Gastrocnemius medialis (tissue), 4 donors: ENCODE measurements at regions not wholly inside any gene's neighbourhood (a gene's known extent, or its start where the extent isn't known, plus 50 kb on each side); places are given as distances from the start of the nearest gene placed in this dataset.

Experiments used
- ATAC-seq, 2 donors: fragments of 150-250 bp; one replicate each; pipeline ENCODE4 v1.9.1; 2016
- DNase-seq, 2 donors: peaks; one replicate each; pipeline ENCODE4 v3.0.0-alpha.2; 2019
- H3K27ac ChIP-seq, 4 donors: fragments of 200-600 bp; sonication (generic); 1 replicate in 1 of 4; 2 replicates in 3 of 4; pipeline ENCODE4 v1.5.1; 2016 to 2018; ENCODE audit warnings: mild to moderate bottlenecking in 2 of 4, moderate library complexity in 1 of 4
- H3K27me3 ChIP-seq, 3 donors: fragments of 200-600 bp; sonication (generic) in 2 of 3; 1 replicate in 1 of 3; 2 replicates in 2 of 3; pipeline versions ENCODE4 v1.5.1 to v1.6.0; 2016 to 2019; ENCODE audit warnings: mild to moderate bottlenecking in 1 of 3, moderate library complexity in 1 of 3
- H3K36me3 ChIP-seq, 2 donors: fragments of 200-600 bp; sonication (generic) in 1 of 2; one replicate each; pipeline ENCODE4 v1.5.1; 2017 to 2018
- H3K4me1 ChIP-seq, 2 donors: fragments of 200-600 bp; sonication (generic) in 1 of 2; one replicate each; pipeline ENCODE4 v1.5.1; 2016 to 2017; ENCODE audit warnings: mild to moderate bottlenecking in 2 of 2
- H3K4me3 ChIP-seq, 4 donors: fragments of 200-600 bp; sonication (generic) in 3 of 4; 1 replicate in 1 of 4; 2 replicates in 3 of 4; pipeline ENCODE4 v1.5.1; 2016 to 2019; ENCODE audit warnings: mild to moderate bottlenecking in 2 of 4
- H3K9me3 ChIP-seq, 3 donors: fragments of 200-600 bp; sonication (generic) in 2 of 3; 1 replicate in 1 of 3; 2 replicates in 2 of 3; pipeline ENCODE4 v1.5.1; 2016 to 2019
- POLR2A ChIP-seq, 2 donors: fragments of 450-650 bp; IDR thresholded peaks; one replicate each; pipeline ENCODE4 v1.6.1; 2017; ENCODE audit warnings: antibody characterized with exemption in 2 of 2, mild to moderate bottlenecking in 2 of 2, moderate library complexity in 2 of 2
- in situ Hi-C, 4 donors: fragments of 200-750 bp; cut with MboI; loops; one replicate each; pipeline versions ENCODE4 v1.15.0 to v1.8.0; 2017; ENCODE audit warnings: low sequenced_read_pairs in 4 of 4
- intact Hi-C: fragments of 100-400 bp; cut with DNase I; formaldehyde crosslinking; loops from one replicate; pipeline ENCODE4 v1.15.1; 2023; ENCODE audit warnings: low total_unique reads
- TF ChIP-seq, protein P1 (sequence below), 5 experiments: fragments of 450-650 bp in 3 of 5; fragments of 200-600 bp in 2 of 5; sonication (generic) in 2 of 5; IDR thresholded peaks in 4 of 5; conservative IDR thresholded peaks in 1 of 5; 1 replicate in 4 of 5; 2 replicates in 1 of 5; pipeline ENCODE4 v1.5.1; 2016 to 2019; ENCODE audit warnings: antibody characterized with exemption in 5 of 5, mild to moderate bottlenecking in 3 of 5, moderate library complexity in 3 of 5

DNA sequence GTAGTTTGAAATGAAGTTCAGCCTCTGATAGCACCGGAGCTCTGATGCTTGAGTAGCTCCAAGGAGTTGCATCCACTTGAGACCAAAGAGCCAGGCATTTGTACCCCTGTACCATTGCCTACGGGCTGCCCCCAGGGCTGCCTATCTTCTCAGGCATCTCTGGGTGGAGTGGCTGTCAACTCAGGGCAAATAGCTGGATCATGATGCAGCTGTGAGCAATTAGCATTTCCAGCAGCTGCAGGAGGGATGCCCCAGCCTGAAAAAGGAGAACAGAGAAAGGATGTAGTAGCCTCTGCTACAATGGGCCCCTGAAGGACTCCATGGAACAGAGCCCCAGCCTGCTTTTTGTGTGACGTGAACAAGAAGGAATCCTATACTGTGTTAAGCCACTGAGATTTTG is 492.6 kb downstream of the BCOR start:
- intact Hi-C loops (no loop called here), in situ Hi-C loops (no loop called here)
- DNase-seq (no peak), ATAC-seq (no peak)
- Histone ChIP-seq H3K9me3 (no peaks in the 10 kb centered on the region), H3K27me3 (no peaks in the 10 kb centered on the region), H3K4me3 (no peak overlapping the region), H3K27ac (no peak overlapping the region), H3K36me3 (no peaks in the 10 kb centered on the region), H3K4me1 (no peaks in the 10 kb centered on the region)
- TF ChIP-seq, protein P1, sequence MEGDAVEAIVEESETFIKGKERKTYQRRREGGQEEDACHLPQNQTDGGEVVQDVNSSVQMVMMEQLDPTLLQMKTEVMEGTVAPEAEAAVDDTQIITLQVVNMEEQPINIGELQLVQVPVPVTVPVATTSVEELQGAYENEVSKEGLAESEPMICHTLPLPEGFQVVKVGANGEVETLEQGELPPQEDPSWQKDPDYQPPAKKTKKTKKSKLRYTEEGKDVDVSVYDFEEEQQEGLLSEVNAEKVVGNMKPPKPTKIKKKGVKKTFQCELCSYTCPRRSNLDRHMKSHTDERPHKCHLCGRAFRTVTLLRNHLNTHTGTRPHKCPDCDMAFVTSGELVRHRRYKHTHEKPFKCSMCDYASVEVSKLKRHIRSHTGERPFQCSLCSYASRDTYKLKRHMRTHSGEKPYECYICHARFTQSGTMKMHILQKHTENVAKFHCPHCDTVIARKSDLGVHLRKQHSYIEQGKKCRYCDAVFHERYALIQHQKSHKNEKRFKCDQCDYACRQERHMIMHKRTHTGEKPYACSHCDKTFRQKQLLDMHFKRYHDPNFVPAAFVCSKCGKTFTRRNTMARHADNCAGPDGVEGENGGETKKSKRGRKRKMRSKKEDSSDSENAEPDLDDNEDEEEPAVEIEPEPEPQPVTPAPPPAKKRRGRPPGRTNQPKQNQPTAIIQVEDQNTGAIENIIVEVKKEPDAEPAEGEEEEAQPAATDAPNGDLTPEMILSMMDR (IDR thresholded peaks at IDR 0.05 in 4 of 5, conservative IDR thresholded peaks at IDR 0.05 in 1 of 5), result no peak
- no peak for TF ChIP-seq POLR2A (IDR thresholded peaks at IDR 0.05)

DNA sequence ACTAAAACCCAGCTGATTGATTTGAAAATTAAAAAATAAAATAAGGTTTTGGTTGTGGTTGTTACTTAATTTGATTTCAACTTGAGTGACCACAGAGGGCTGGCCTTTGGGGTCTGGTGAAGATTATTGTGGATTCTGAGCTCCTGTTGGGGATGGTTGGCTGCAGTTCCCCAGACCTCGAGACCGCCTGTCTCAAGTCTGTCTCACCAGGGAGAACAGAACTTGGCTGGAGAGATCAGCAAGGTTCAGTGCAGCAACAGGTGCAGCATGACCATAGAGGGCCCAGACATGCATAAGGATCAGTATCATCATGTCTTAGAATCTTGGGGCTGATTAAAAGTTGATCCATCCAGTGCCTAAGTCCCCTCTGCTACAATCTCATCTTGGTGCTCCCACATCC is 491.9 kb downstream of the BCOR start:
- no peaks in the 10 kb centered on the region for H3K36me3 ChIP-seq
- no peaks in the 10 kb centered on the region for H3K9me3 ChIP-seq
- in situ Hi-C loops (no loop called here), intact Hi-C loops (no loop called here)
- H3K4me3 ChIP-seq, result no peak overlapping the region
- H3K27me3 ChIP-seq, result no peaks in the 10 kb centered on the region
- H3K27ac ChIP-seq, result no peak overlapping the region
- TF ChIP-seq POLR2A (IDR thresholded peaks at IDR 0.05), result no peak
- TF ChIP-seq, protein P1 (IDR thresholded peaks at IDR 0.05 in 4 of 5, conservative IDR thresholded peaks at IDR 0.05 in 1 of 5), result no peak
- no peaks in the 10 kb centered on the region for H3K4me1 ChIP-seq
- ATAC-seq, result no peak
- DNase-seq, result no peak

DNA sequence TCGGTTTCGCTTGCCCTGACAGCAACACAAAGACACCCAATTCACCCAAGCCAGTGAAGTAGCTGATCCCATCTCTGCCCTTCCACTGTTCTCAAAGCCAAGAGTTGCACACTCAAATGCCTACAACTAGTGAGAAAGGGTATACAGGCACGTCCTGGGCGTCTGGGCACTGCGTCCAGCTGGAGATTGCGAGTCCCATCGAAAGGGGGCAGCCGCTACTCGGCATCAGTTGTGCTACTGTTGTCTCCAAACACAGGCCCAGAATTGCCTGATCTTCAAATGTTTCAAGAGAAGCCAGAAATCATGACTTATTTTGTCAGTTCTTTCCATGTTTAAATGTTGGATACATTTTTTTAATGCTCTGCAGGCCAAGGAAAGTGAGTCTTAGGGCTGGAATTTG is 487.8 kb downstream of the BCOR start:
- H3K36me3 ChIP-seq, result no peaks in the 10 kb centered on the region
- intact Hi-C loops, result no loop called here
- no peaks in the 10 kb centered on the region for H3K9me3 ChIP-seq
- in situ Hi-C loops, result no loop called here
- H3K27me3 ChIP-seq, result no peaks in the 10 kb centered on the region
- ATAC-seq, result no peak
- no peak overlapping the region for H3K4me3 ChIP-seq
- peaks cover 0 to 11% of the 10 kb centered on the region in 2 donors for H3K4me1 ChIP-seq
- TF ChIP-seq, protein P1 (IDR thresholded peaks at IDR 0.05 in 4 of 5, conservative IDR thresholded peaks at IDR 0.05 in 1 of 5), result no peak
- no peak overlapping the region for H3K27ac ChIP-seq
- DNase-seq, result no peak

DNA sequence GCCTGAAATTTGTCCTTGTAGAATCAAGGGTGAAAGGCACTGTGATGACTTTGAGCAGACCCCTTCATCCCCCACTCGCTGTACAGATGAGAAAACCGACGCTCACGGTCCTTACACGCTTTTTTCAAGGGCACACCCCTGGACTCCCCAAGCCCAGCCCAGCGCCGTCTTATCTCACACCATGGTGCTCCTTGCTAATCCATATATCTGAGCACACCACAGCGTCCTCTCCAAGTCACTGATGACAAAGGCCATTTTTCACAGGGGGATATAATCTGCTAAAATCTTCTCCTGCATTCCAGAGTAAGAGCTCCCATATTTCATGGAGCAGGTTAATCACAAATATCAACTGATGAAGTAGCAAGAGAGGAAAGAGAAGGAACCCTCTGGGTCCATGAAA is 486.3 kb downstream of the BCOR start:
- H3K27ac ChIP-seq, result no peak overlapping the region
- peaks cover 0 to 11% of the 10 kb centered on the region in 2 donors for H3K4me1 ChIP-seq
- TF ChIP-seq POLR2A (IDR thresholded peaks at IDR 0.05), result no peak
- TF ChIP-seq, protein P1 (IDR thresholded peaks at IDR 0.05 in 4 of 5, conservative IDR thresholded peaks at IDR 0.05 in 1 of 5), result no peak
- H3K9me3 ChIP-seq, result no peaks in the 10 kb centered on the region
- intact Hi-C loops, result no loop called here
- ATAC-seq, result no peak
- in situ Hi-C loops, result no loop called here
- no peaks in the 10 kb centered on the region for H3K36me3 ChIP-seq
- H3K27me3 ChIP-seq, result no peaks in the 10 kb centered on the region
- no peak overlapping the region for H3K4me3 ChIP-seq
- DNase-seq, result no peak

DNA sequence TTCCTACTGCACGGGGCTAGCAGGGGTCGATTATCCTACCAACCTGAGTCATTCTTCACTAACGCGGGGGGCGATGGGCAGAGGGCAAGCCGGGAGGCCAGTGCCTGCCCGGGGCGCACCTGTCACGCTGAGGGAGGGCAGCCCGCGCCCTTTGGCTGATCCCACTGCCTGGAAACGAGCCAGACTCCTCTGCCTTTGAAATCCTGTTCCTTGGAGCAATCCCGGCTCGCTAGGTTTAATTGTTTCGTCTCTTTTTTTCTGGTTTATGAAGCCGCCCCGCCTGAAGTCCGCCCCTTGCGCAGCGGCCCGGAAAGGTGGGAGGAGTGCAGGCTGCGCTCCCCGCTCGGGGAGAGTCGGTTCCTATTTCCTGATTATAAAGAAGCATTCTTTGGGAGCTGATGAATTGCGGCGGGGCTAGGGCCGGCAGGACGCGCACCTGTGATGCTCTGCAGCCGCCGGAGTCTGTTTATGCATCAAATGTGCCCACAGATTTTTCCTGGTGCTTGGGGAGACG is 484.2 kb downstream of the BCOR start:
- Histone ChIP-seq H3K27ac (no peak overlapping the region), H3K36me3 (no peaks in the 10 kb centered on the region), H3K4me1 (peaks cover 0 to 11% of the 10 kb centered on the region in 2 donors), H3K9me3 (no peaks in the 10 kb centered on the region), H3K4me3 (peak overlapping the region; percentile 21 to 32 (median 28)), H3K27me3 (no peaks in the 10 kb centered on the region)
- in situ Hi-C loops, result no loop called here
- ATAC-seq, result peak in 1 of 2 donors; percentile 44
- intact Hi-C loops, result no loop called here
- DNase-seq, result peak in 1 of 2 donors; percentile 53
- TF ChIP-seq POLR2A (IDR thresholded peaks at IDR 0.05), result no peak
- TF ChIP-seq, protein P1 (IDR thresholded peaks at IDR 0.05 in 4 of 5, conservative IDR thresholded peaks at IDR 0.05 in 1 of 5), result no peak
